IMR-90 (cell line): ENCODE measurements at regions not wholly inside any gene's neighbourhood (a gene's known extent, or its start where the extent isn't known, plus 50 kb on each side); places are given as distances from the start of the nearest gene placed in this dataset.

Experiments used
- ATAC-seq: fragments of 200-7000 bp; cut with Tn5 transposase; 2 replicates; pipeline ENCODE4 v1.9.1; 2020; ENCODE audit warnings: low read depth, mild to moderate bottlenecking, moderate library complexity
- BruUV-seq: library from RNA; stranded (reverse); fragments of 400-500 nt; replicated peaks from 2 replicates; lab custom pipeline; 2021; lab: Mats Ljungman, UMichigan
- CTCF ChIA-PET: fragments of 300-600 bp; formaldehyde crosslinking; extraction: SDS; loops from one replicate; lab custom pipeline; 2021; ENCODE audit warnings: antibody characterized with exemption; lab: Yijun Ruan, JAX
- POLR2A ChIA-PET: fragments of 300-600 bp; sonication (Branson Sonifier 250); formaldehyde crosslinking; loops from one replicate; lab custom pipeline; 2022; ENCODE audit warnings: antibody characterized with exemption; ENCODE audit not compliant: unreplicated experiment; lab: Charles Lee
- DNase-seq: peaks from one replicate; pipeline ENCODE4 v3.0.0; 2013
- H2AFZ ChIP-seq: replicated peaks from 2 replicates; pipeline ENCODE3; 2013; ENCODE audit warnings: low read length, mild to moderate bottlenecking; ENCODE audit not compliant: poor library complexity
- H2AK5ac ChIP-seq: 2 replicates; pipeline ENCODE4 v1.6.1; 2013; ENCODE audit warnings: low read depth, low read length, inconsistent platforms
- H2AK9ac ChIP-seq: replicated peaks from 2 replicates; pipeline ENCODE3; 2013; ENCODE audit warnings: mild to moderate bottlenecking, low read depth, low read length, moderate library complexity; ENCODE audit not compliant: poor library complexity
- H2BK120ac ChIP-seq: 2 replicates; pipeline ENCODE4 v1.6.1; 2013; ENCODE audit warnings: low read depth, low read length, inconsistent platforms
- H2BK15ac ChIP-seq: 3 replicates; pipeline ENCODE4 v1.6.1; 2013; ENCODE audit warnings: low read depth, low read length, inconsistent platforms
- H2BK20ac ChIP-seq: 2 replicates; pipeline ENCODE4 v1.6.1; 2013; ENCODE audit warnings: low read depth, mild to moderate bottlenecking, inconsistent platforms, low read length, moderate library complexity
- H2BK5ac ChIP-seq: 2 replicates; pipeline ENCODE4 v1.6.1; 2013; ENCODE audit warnings: mild to moderate bottlenecking, low read depth, low read length, inconsistent platforms; ENCODE audit not compliant: poor library complexity, severe bottlenecking
- H3K14ac ChIP-seq: replicated peaks from 2 replicates; pipeline ENCODE4 v1.6.1; 2013; ENCODE audit warnings: low read depth, low read length, inconsistent platforms
- H3K18ac ChIP-seq: 2 replicates; pipeline ENCODE4 v1.6.1; 2013; ENCODE audit warnings: low read depth, low read length, control low read depth
- H3K23ac ChIP-seq: 2 replicates; pipeline ENCODE4 v1.6.1; 2013; ENCODE audit warnings: low read depth, low read length, inconsistent platforms
- H3K27ac ChIP-seq: 2 replicates; pipeline ENCODE4 v1.5.1; 2013; ENCODE audit warnings: mild to moderate bottlenecking, control low read depth, low read length; ENCODE audit not compliant: insufficient read depth
- H3K27me3 ChIP-seq: 2 replicates; pipeline ENCODE4 v1.6.1; 2013; ENCODE audit warnings: low read length; ENCODE audit not compliant: control insufficient read depth, insufficient read depth
- H3K36me3 ChIP-seq: 2 replicates; pipeline ENCODE4 v1.6.1; 2013; ENCODE audit warnings: low read length, mixed read lengths; ENCODE audit not compliant: control insufficient read depth, insufficient read depth
- H3K4ac ChIP-seq: 2 replicates; pipeline ENCODE4 v1.6.1; 2013; ENCODE audit warnings: low read depth, low read length, inconsistent platforms
- H3K4me1 ChIP-seq: 2 replicates; pipeline ENCODE4 v1.6.1; 2013; ENCODE audit warnings: low read length, mixed read lengths; ENCODE audit not compliant: control insufficient read depth, insufficient read depth
- H3K4me2 ChIP-seq: 2 replicates; pipeline ENCODE4 v1.6.1; 2013; ENCODE audit warnings: low read depth, mild to moderate bottlenecking, control low read depth, low read length, moderate library complexity
- H3K4me3 ChIP-seq: 2 replicates; pipeline ENCODE4 v1.5.1; 2013; ENCODE audit warnings: low read depth, mild to moderate bottlenecking, control low read depth, low read length, moderate library complexity; ENCODE audit not compliant: insufficient read depth
- H3K56ac ChIP-seq: 2 replicates; pipeline ENCODE4 v1.6.1; 2013; ENCODE audit warnings: low read length, inconsistent platforms; ENCODE audit not compliant: insufficient read depth; ENCODE audit errors: extremely low read depth
- H3K79me1 ChIP-seq, 2 experiments: 2 replicates each; pipeline ENCODE4 v1.6.1; 2013; ENCODE audit warnings: low read length in 2 of 2, inconsistent platforms in 1 of 2, low read depth in 1 of 2
- H3K9ac ChIP-seq: 2 replicates; pipeline ENCODE4 v1.6.1; 2013; ENCODE audit warnings: low read depth, low read length, control low read depth
- H3K9me1 ChIP-seq: 2 replicates; pipeline ENCODE4 v1.6.1; 2013; ENCODE audit warnings: low read length, inconsistent platforms; ENCODE audit not compliant: insufficient read depth
- H3K9me3 ChIP-seq: 2 replicates; pipeline ENCODE4 v1.6.1; 2013; ENCODE audit warnings: low read length; ENCODE audit not compliant: control insufficient read depth, insufficient read depth
- H4K20me1 ChIP-seq: 2 replicates; pipeline ENCODE4 v1.6.1; 2013; ENCODE audit warnings: low read length, inconsistent platforms; ENCODE audit not compliant: insufficient read depth
- H4K5ac ChIP-seq: 2 replicates; pipeline ENCODE4 v1.6.1; 2013; ENCODE audit warnings: mild to moderate bottlenecking, low read depth, low read length, control low read depth
- H4K8ac ChIP-seq, 2 experiments: 2 replicates each; pipeline ENCODE4 v1.6.1; 2013; ENCODE audit warnings: low read depth in 2 of 2, low read length in 2 of 2, control low read depth in 1 of 2, inconsistent platforms in 1 of 2
- H4K91ac ChIP-seq: 2 replicates; pipeline ENCODE4 v1.6.1; 2013; ENCODE audit warnings: low read depth, low read length, inconsistent platforms; ENCODE audit not compliant: insufficient read depth
- BHLHE40 ChIP-seq: fragments of 150-350 bp; IDR thresholded peaks from 2 replicates; pipeline ENCODE4 v1.6.1; 2016; ENCODE audit warnings: mild to moderate bottlenecking, low read depth, low read length
- CEBPB ChIP-seq: IDR thresholded peaks from 2 replicates; pipeline ENCODE4 v1.6.1; 2012; ENCODE audit warnings: low read depth, low read length, improper control_type of control experiment
- CHD1 ChIP-seq: IDR thresholded peaks from 2 replicates; pipeline ENCODE4 v1.6.1; 2012; ENCODE audit warnings: low read depth, low read length, improper control_type of control experiment
- CTCF ChIP-seq: conservative IDR thresholded peaks from 2 replicates; pipeline ENCODE4 v1.5.1; 2012; ENCODE audit warnings: mild to moderate bottlenecking, low read depth, low read length, improper control_type of control experiment
- FOS ChIP-seq: fragments of 150-350 bp; IDR thresholded peaks from 2 replicates; pipeline ENCODE4 v1.6.1; 2016; ENCODE audit warnings: low read depth, low read length
- MAFK ChIP-seq: IDR thresholded peaks from 2 replicates; pipeline ENCODE4 v1.6.1; 2012; ENCODE audit warnings: low read depth, low read length, improper control_type of control experiment
- MAZ ChIP-seq: IDR thresholded peaks from 2 replicates; pipeline ENCODE4 v1.6.1; 2012; ENCODE audit warnings: low read depth, mild to moderate bottlenecking, low read length, improper control_type of control experiment, moderate library complexity, borderline replicate concordance
- MXI1 ChIP-seq: IDR thresholded peaks from 2 replicates; pipeline ENCODE4 v1.6.1; 2012; ENCODE audit warnings: low read depth, mild to moderate bottlenecking, low read length, moderate library complexity, borderline replicate concordance
- NFE2L2 ChIP-seq: fragments of 150-350 bp; IDR thresholded peaks from 2 replicates; pipeline ENCODE4 v1.6.1; 2016; ENCODE audit warnings: low read depth, mild to moderate bottlenecking, low read length
- POLR2A ChIP-seq: IDR thresholded peaks from 2 replicates; pipeline ENCODE4 v1.6.1; 2012; ENCODE audit warnings: mild to moderate bottlenecking, low read depth, low read length
- RAD21 ChIP-seq: IDR thresholded peaks from 2 replicates; pipeline ENCODE4 v1.6.1; 2012; ENCODE audit warnings: low read length, improper control_type of control experiment
- RCOR1 ChIP-seq: IDR thresholded peaks from 2 replicates; pipeline ENCODE4 v1.6.1; 2012; ENCODE audit warnings: mild to moderate bottlenecking, low read length, improper control_type of control experiment; ENCODE audit not compliant: insufficient replicate concordance
- RFX5 ChIP-seq: IDR thresholded peaks from 2 replicates; pipeline ENCODE4 v1.8.0; 2012; ENCODE audit warnings: low read depth, mild to moderate bottlenecking, low read length, moderate library complexity
- SMC3 ChIP-seq: fragments of 150-350 bp; IDR thresholded peaks from 2 replicates; pipeline ENCODE4 v1.6.1; 2016; ENCODE audit warnings: low read depth, mild to moderate bottlenecking, antibody characterized with exemption, low read length, moderate library complexity
- USF2 ChIP-seq: fragments of 150-350 bp; IDR thresholded peaks from 2 replicates; pipeline ENCODE4 v1.6.1; 2017; ENCODE audit warnings: mild to moderate bottlenecking, antibody characterized with exemption, low read length, low read depth
- WGBS, 2 experiments: methylation state at CpG; one replicate each; pipeline versions ENCODE4 v1.1.5 to v1.1.7; 2013; ENCODE audit warnings: missing lambda C conversion rate in 2 of 2; ENCODE audit not compliant: insufficient read length in 1 of 2; ENCODE audit errors: extremely low coverage in 2 of 2; 5-methylcytosine and 5-hydroxymethylcytosine counted together
- dilution Hi-C: fragments of 300-500 bp; cut with HindIII; formaldehyde crosslinking; loops from one replicate; pipeline ENCODE4 v1.14.3; 2018; ENCODE audit warnings: low sequenced_read_pairs; ENCODE audit not compliant: unreplicated experiment
- in situ Hi-C: fragments of 300-500 bp; cut with MboI; formaldehyde crosslinking; loops from 3 replicates; pipeline ENCODE4 v1.14.3; 2019; ENCODE audit warnings: low sequenced_read_pairs, inconsistent platforms, mixed read lengths
- intact Hi-C: fragments of 100-400 bp; cut with micrococcal nuclease; formaldehyde crosslinking; loops from 2 replicates; pipeline ENCODE4 v1.10.0; 2022
- TF ChIP-seq, protein P1 (sequence below): fragments of 150-350 bp; IDR thresholded peaks from 2 replicates; pipeline ENCODE4 v1.6.1; 2016; ENCODE audit warnings: low read depth, mild to moderate bottlenecking, low read length, moderate library complexity, borderline replicate concordance

GRCh38 chr16:79843631-79844043, 243.1 kb upstream of the MAF start:
- Histone ChIP-seq H3K4ac (no peak overlapping the region), H3K56ac (no peak overlapping the region), H3K23ac (no peak overlapping the region), H3K9me1 (no peaks in the 10 kb centered on the region), H2BK120ac (no peak overlapping the region), H2BK15ac (no peak overlapping the region), H3K9me3 (peaks cover 35% of the 10 kb centered on the region), H4K20me1 (no peaks in the 10 kb centered on the region), H3K4me2 (no peak overlapping the region), H3K79me1 (no peaks in the 10 kb centered on the region), H3K14ac (no peak overlapping the region), H4K8ac (no peak overlapping the region), H3K4me3 (no peak overlapping the region), H3K9ac (no peak overlapping the region), H2BK5ac (no peak overlapping the region), H3K18ac (no peak overlapping the region), H4K5ac (no peak overlapping the region), H3K27me3 (no peaks in the 10 kb centered on the region), H3K4me1 (no peaks in the 10 kb centered on the region), H2AFZ (no peak overlapping the region), H4K91ac (no peak overlapping the region), H3K36me3 (no peaks in the 10 kb centered on the region), H2AK5ac (no peak overlapping the region), H3K27ac (no peak overlapping the region), H2BK20ac (no peak overlapping the region), H2AK9ac (no peak overlapping the region)
- BruUV-seq: no TSS peak
- in situ Hi-C loops (no loop called here), intact Hi-C loops (no loop called here), dilution Hi-C loops (no loop called here)
- CTCF ChIA-PET: no interaction called here
- TF ChIP-seq MAZ: no peak
- TF ChIP-seq USF2: no peak
- TF ChIP-seq MAFK: no peak
- no peak for TF ChIP-seq RAD21
- TF ChIP-seq MXI1: no peak
- no peak for TF ChIP-seq CHD1
- TF ChIP-seq, protein P1, sequence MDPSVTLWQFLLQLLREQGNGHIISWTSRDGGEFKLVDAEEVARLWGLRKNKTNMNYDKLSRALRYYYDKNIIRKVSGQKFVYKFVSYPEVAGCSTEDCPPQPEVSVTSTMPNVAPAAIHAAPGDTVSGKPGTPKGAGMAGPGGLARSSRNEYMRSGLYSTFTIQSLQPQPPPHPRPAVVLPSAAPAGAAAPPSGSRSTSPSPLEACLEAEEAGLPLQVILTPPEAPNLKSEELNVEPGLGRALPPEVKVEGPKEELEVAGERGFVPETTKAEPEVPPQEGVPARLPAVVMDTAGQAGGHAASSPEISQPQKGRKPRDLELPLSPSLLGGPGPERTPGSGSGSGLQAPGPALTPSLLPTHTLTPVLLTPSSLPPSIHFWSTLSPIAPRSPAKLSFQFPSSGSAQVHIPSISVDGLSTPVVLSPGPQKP: no peak
- TF ChIP-seq CTCF: no peak
- no peak for TF ChIP-seq BHLHE40
- no peak for TF ChIP-seq FOS
- TF ChIP-seq POLR2A: no peak
- no peak for TF ChIP-seq RFX5
- no peak for TF ChIP-seq RCOR1
- no peak for TF ChIP-seq NFE2L2
- no peak for TF ChIP-seq SMC3
- no peak for TF ChIP-seq CEBPB
- no peak for DNase-seq
- ATAC-seq: no peak
- POLR2A ChIA-PET: no interaction called here
- no CpG with 5 or more reads among the region's 1 CpG for WGBS, 2 experiments
